OCI-LY1 (cell line): ENCODE measurements at regions not wholly inside any gene's neighbourhood (a gene's known extent, or its start where the extent isn't known, plus 50 kb on each side); places are given as distances from the start of the nearest gene placed in this dataset.

Source experiments
- H2AFZ ChIP-seq: fragments of 200-600 bp; sonication (generic), shearing (Covaris generic); 2 replicates; pipeline ENCODE4 v1.6.0; 2014; ENCODE audit warnings: antibody characterized with exemption, mild to moderate bottlenecking, low read length
- H3F3A ChIP-seq: fragments of 200-600 bp; sonication (generic), shearing (Covaris generic); 2 replicates; pipeline ENCODE4 v1.6.0; 2014; ENCODE audit warnings: mild to moderate bottlenecking, antibody characterized with exemption, low read length, moderate library complexity; ENCODE audit not compliant: insufficient read depth
- H3K27ac ChIP-seq: fragments of 200-600 bp; sonication (generic); 2 replicates; pipeline ENCODE4 v1.5.1; 2014; ENCODE audit warnings: low read length, mixed run types, mild to moderate bottlenecking, low read depth; ENCODE audit not compliant: poor library complexity, severe bottlenecking
- H3K27me3 ChIP-seq: fragments of 200-600 bp; sonication (generic); 2 replicates; pipeline ENCODE4 v1.6.0; 2014; ENCODE audit warnings: antibody characterized with exemption, mild to moderate bottlenecking, low read length, moderate library complexity; ENCODE audit not compliant: insufficient read depth
- H3K36me3 ChIP-seq: fragments of 200-600 bp; sonication (generic); 2 replicates; pipeline ENCODE4 v1.6.1; 2014; ENCODE audit warnings: mild to moderate bottlenecking, antibody characterized with exemption, low read length, moderate library complexity, mixed read lengths; ENCODE audit not compliant: insufficient read depth
- H3K4me1 ChIP-seq: fragments of 200-600 bp; sonication (generic); 2 replicates; pipeline ENCODE4 v1.5.1; 2014; ENCODE audit warnings: mild to moderate bottlenecking, low read length, moderate library complexity; ENCODE audit not compliant: insufficient read depth, severe bottlenecking
- H3K4me2 ChIP-seq: fragments of 200-600 bp; sonication (generic), shearing (Covaris generic); 2 replicates; pipeline ENCODE4 v1.6.1; 2014; ENCODE audit warnings: low read length
- H3K4me3 ChIP-seq: fragments of 200-600 bp; sonication (generic); 2 replicates; pipeline ENCODE4 v1.5.1; 2014; ENCODE audit warnings: low read length, low read depth, mild to moderate bottlenecking, mixed read lengths; ENCODE audit not compliant: poor library complexity, severe bottlenecking
- H3K79me2 ChIP-seq: fragments of 200-600 bp; shearing (Covaris generic); 2 replicates; pipeline ENCODE4 v1.6.1; 2016; ENCODE audit warnings: mixed run types, low read length, mixed read lengths; ENCODE audit not compliant: insufficient read depth
- H3K9ac ChIP-seq: fragments of 200-600 bp; sonication (generic), shearing (Covaris generic); 2 replicates; pipeline ENCODE4 v1.6.1; 2014; ENCODE audit warnings: mild to moderate bottlenecking, low read length, mixed read lengths
- H3K9me2 ChIP-seq: fragments of 200-600 bp; sonication (generic), shearing (Covaris generic); 2 replicates; pipeline ENCODE4 v1.6.1; 2014; ENCODE audit warnings: low read depth, mild to moderate bottlenecking, low read length, mixed read lengths
- H3K9me3 ChIP-seq: fragments of 200-600 bp; shearing (Covaris generic); 2 replicates; pipeline ENCODE4 v1.6.1; 2014; ENCODE audit warnings: low read length, mixed read lengths
- H4K20me1 ChIP-seq: fragments of 200-600 bp; sonication (generic), shearing (Covaris generic); 2 replicates; pipeline ENCODE4 v1.6.0; 2016; ENCODE audit warnings: mild to moderate bottlenecking, low read length; ENCODE audit not compliant: insufficient read depth
- CTCF ChIP-seq: fragments of 200-600 bp; sonication (generic), shearing (Covaris generic); IDR thresholded peaks from 2 replicates; pipeline ENCODE4 v1.5.1; 2017; ENCODE audit warnings: mild to moderate bottlenecking, antibody characterized with exemption, low read length, moderate library complexity, mixed read lengths
- EZH2 ChIP-seq: fragments of 200-600 bp; sonication (generic), shearing (Covaris generic); IDR thresholded peaks from 2 replicates; pipeline ENCODE4 v1.8.0; 2017; ENCODE audit warnings: borderline replicate concordance, mixed run types, mild to moderate bottlenecking, antibody characterized with exemption, low read length, moderate library complexity, mixed read lengths

GRCh38 chr4:182175788-182176519, 67.2 kb upstream of the TENM3 start:
- no peaks in the 10 kb centered on the region for H3F3A ChIP-seq
- no peaks in the 10 kb centered on the region for H3K9me2 ChIP-seq
- no peaks in the 10 kb centered on the region for H3K9me3 ChIP-seq
- H3K36me3 ChIP-seq: no peaks in the 10 kb centered on the region
- no peak overlapping the region for H3K4me3 ChIP-seq
- no peak overlapping the region for H3K9ac ChIP-seq
- no peaks in the 10 kb centered on the region for H3K4me1 ChIP-seq
- H2AFZ ChIP-seq: no peak overlapping the region
- H3K4me2 ChIP-seq: no peak overlapping the region
- H4K20me1 ChIP-seq: no peaks in the 10 kb centered on the region
- H3K27me3 ChIP-seq: no peaks in the 10 kb centered on the region
- TF ChIP-seq CTCF (no peak), EZH2 (no peak)
- H3K79me2 ChIP-seq: no peaks in the 10 kb centered on the region
- no peak overlapping the region for H3K27ac ChIP-seq

GRCh38 chr4:182177166-182177565, 66.0 kb upstream of the TENM3 start:
- Histone ChIP-seq H3K9me3 (no peaks in the 10 kb centered on the region), H3K4me2 (no peak overlapping the region), H3K36me3 (no peaks in the 10 kb centered on the region), H2AFZ (no peak overlapping the region), H3K4me1 (no peaks in the 10 kb centered on the region), H3F3A (no peaks in the 10 kb centered on the region), H4K20me1 (no peaks in the 10 kb centered on the region), H3K79me2 (no peaks in the 10 kb centered on the region), H3K27me3 (no peaks in the 10 kb centered on the region), H3K4me3 (no peak overlapping the region), H3K9me2 (no peaks in the 10 kb centered on the region), H3K9ac (no peak overlapping the region), H3K27ac (no peak overlapping the region)
- no peak for TF ChIP-seq CTCF
- TF ChIP-seq EZH2: no peak

GRCh38 chr4:182179105-182179504, 64.1 kb upstream of the TENM3 start:
- H3K27ac ChIP-seq: no peak overlapping the region
- no peak overlapping the region for H3K4me2 ChIP-seq
- no peaks in the 10 kb centered on the region for H3K9me3 ChIP-seq

GRCh38 chr4:182179751-182180150, 63.5 kb upstream of the TENM3 start:
- Histone ChIP-seq H3F3A (no peaks in the 10 kb centered on the region), H3K79me2 (no peaks in the 10 kb centered on the region), H3K9ac (no peak overlapping the region), H3K4me3 (no peak overlapping the region), H3K27me3 (no peaks in the 10 kb centered on the region), H3K36me3 (no peaks in the 10 kb centered on the region), H3K9me2 (no peaks in the 10 kb centered on the region), H3K4me1 (no peaks in the 10 kb centered on the region), H2AFZ (no peak overlapping the region), H4K20me1 (no peaks in the 10 kb centered on the region), H3K9me3 (no peaks in the 10 kb centered on the region), H3K27ac (no peak overlapping the region), H3K4me2 (no peak overlapping the region)
- TF ChIP-seq EZH2: no peak
- TF ChIP-seq CTCF: no peak

More at GRCh38 chr4:182179105-182179504, 64.1 kb upstream of the TENM3 start:
- H3K79me2 ChIP-seq: no peaks in the 10 kb centered on the region
- no peak overlapping the region for H3K9ac ChIP-seq
- no peaks in the 10 kb centered on the region for H4K20me1 ChIP-seq
- TF ChIP-seq EZH2: no peak
- H3K9me2 ChIP-seq: no peaks in the 10 kb centered on the region
- H3F3A ChIP-seq: no peaks in the 10 kb centered on the region
- H2AFZ ChIP-seq: no peak overlapping the region
- H3K4me1 ChIP-seq: no peaks in the 10 kb centered on the region
- no peaks in the 10 kb centered on the region for H3K27me3 ChIP-seq
- no peaks in the 10 kb centered on the region for H3K36me3 ChIP-seq
- no peak overlapping the region for H3K4me3 ChIP-seq
